ENCODE measurements at regions not wholly inside any gene's neighbourhood (a gene's known extent, or its start where the extent isn't known, plus 50 kb on each side); places are given as distances from the start of the nearest gene placed in this dataset.

DNA sequence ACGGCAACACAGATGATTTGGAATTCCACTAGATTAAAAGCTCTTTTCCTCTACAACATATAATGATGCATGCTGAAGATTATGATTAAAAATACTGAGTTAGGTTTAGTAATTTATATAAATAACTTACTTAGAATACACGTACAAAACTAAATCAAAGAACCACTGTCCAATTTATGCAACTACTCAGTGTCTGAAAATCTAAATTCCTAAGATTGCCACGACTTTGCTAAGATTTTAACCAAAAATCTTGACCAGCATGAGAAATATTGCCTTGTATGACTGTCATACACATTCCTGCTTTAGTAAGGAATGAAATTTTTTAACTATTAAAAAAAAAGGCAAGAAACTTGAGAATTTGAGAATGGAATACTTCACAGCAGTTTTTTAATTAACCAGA lies 292.4 kb downstream of the ZNF608 start:
- TF ChIP-seq, protein P1, sequence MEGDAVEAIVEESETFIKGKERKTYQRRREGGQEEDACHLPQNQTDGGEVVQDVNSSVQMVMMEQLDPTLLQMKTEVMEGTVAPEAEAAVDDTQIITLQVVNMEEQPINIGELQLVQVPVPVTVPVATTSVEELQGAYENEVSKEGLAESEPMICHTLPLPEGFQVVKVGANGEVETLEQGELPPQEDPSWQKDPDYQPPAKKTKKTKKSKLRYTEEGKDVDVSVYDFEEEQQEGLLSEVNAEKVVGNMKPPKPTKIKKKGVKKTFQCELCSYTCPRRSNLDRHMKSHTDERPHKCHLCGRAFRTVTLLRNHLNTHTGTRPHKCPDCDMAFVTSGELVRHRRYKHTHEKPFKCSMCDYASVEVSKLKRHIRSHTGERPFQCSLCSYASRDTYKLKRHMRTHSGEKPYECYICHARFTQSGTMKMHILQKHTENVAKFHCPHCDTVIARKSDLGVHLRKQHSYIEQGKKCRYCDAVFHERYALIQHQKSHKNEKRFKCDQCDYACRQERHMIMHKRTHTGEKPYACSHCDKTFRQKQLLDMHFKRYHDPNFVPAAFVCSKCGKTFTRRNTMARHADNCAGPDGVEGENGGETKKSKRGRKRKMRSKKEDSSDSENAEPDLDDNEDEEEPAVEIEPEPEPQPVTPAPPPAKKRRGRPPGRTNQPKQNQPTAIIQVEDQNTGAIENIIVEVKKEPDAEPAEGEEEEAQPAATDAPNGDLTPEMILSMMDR (IDR thresholded peaks at IDR 0.05) = no peak
- TF ChIP-seq EP300 (IDR thresholded peaks at IDR 0.05) = no peak
- TF ChIP-seq POLR2AphosphoS5 (IDR thresholded peaks at IDR 0.05) = no peak
- TF ChIP-seq POLR2A (IDR thresholded peaks at IDR 0.05) = no peak
- Histone ChIP-seq H3K27me3 (no peaks in the 10 kb centered on the region), H3K4me3 (no peak overlapping the region), H3K27ac (no peak overlapping the region), H3K36me3 (no peaks in the 10 kb centered on the region), H3K4me1 (no peaks in the 10 kb centered on the region), H3K9me3 (no peaks in the 10 kb centered on the region)
- 69 to 81% (median 76%) methylated on average over 3 of the region's 3 CpGs for WGBS, 5 donors
- intact Hi-C loops (cut with DNase I; ENCODE audit: low total_unique reads) = no loop called here
- no peak for DNase-seq

DNA sequence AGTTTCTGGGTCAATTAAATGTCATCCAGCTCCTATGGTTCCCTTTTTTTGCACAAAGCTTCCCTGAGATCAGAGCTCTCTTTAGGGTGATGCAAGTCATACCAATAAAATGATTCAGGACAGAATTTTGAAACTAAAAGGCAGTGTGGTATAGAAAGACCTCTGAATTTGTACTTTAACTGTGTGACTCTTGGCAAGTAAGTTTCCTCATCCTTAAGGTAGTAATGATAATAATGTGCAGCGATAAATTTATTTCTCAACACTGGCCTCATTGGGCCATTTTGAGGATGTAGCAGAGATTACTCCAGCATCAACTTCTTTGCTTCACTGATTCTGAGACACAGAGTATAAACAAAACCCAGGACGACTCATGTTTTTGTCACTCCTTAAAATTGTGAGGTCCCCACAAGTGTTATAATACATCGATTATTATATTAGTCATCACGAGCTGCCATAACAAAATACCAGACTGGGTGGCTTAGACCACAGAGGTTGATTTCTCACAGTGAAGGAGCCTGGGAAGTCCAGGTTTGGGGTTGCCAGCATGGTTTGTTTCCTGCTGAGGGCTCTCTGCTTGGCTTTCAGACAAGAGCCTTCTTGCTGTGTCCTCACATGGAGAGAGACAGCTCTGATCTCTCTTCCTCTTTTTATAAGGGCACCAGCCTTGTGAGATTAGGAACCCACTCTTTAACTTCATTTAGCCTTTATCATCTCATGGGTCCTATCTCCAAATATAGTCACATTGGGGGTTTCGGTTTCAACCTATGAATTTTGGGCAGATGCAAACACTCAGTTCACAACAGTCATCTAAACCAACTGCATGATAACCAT lies 293.0 kb downstream of the ZNF608 start:
- Histone ChIP-seq H3K27me3 (no peaks in the 10 kb centered on the region), H3K9me3 (no peaks in the 10 kb centered on the region), H3K4me3 (no peak overlapping the region), H3K27ac (no peak overlapping the region), H3K4me1 (no peaks in the 10 kb centered on the region), H3K36me3 (no peaks in the 10 kb centered on the region)
- no peak for DNase-seq
- intact Hi-C loops (cut with DNase I; ENCODE audit: low total_unique reads) = no loop called here
- 64 to 85% (median 74%) methylated on average over 5 of the region's 5 CpGs for WGBS, 5 donors
- TF ChIP-seq POLR2A (IDR thresholded peaks at IDR 0.05) (no peak), EP300 (IDR thresholded peaks at IDR 0.05) (no peak), POLR2AphosphoS5 (IDR thresholded peaks at IDR 0.05) (no peak)
- TF ChIP-seq, protein P1 (IDR thresholded peaks at IDR 0.05) = no peak

DNA sequence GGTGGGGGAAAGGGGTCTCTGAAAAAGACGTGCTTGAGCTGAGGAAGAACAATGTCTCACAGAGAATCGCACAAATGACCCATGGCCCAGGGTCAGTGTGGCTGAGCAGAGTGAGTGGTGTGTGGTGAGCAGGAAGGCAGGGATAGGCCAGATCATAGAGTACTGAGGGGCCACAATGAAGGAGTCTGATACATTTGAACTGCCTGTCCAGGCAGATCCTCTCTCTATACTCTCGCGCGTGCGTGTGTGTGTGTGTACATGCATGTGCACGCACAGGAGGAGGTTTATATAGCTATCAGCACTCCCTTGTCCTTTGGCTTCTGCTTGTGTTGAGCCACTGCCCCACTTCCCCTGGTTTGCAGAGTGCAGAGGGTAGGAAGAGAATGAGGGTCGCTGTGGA lies 294.0 kb downstream of the ZNF608 start:
- TF ChIP-seq EP300 (IDR thresholded peaks at IDR 0.05) = no peak
- TF ChIP-seq POLR2A (IDR thresholded peaks at IDR 0.05) = no peak
- TF ChIP-seq, protein P1 (IDR thresholded peaks at IDR 0.05) = no peak
- no peak for TF ChIP-seq POLR2AphosphoS5 (IDR thresholded peaks at IDR 0.05)
- intact Hi-C loops (cut with DNase I; ENCODE audit: low total_unique reads) = no loop called here
- WGBS, 5 donors = 87 to 93% (median 93%) methylated on average over 8 of the region's 8 CpGs
- DNase-seq = no peak
- Histone ChIP-seq H3K36me3 (no peaks in the 10 kb centered on the region), H3K9me3 (no peaks in the 10 kb centered on the region), H3K27ac (no peak overlapping the region), H3K4me1 (no peaks in the 10 kb centered on the region), H3K27me3 (no peaks in the 10 kb centered on the region), H3K4me3 (no peak overlapping the region)

GRCh38 chr5:124451721-124452383 lies 294.6 kb downstream of the ZNF608 start:
- WGBS, 5 donors = 83 to 93% (median 91%) methylated on average over 7 of the region's 7 CpGs
- TF ChIP-seq POLR2A (IDR thresholded peaks at IDR 0.05) (no peak), POLR2AphosphoS5 (IDR thresholded peaks at IDR 0.05) (no peak), EP300 (IDR thresholded peaks at IDR 0.05) (no peak)
- TF ChIP-seq, protein P1 (IDR thresholded peaks at IDR 0.05) = no peak
- H3K36me3 ChIP-seq = no peaks in the 10 kb centered on the region
- H3K27me3 ChIP-seq = no peaks in the 10 kb centered on the region
- intact Hi-C loops (cut with DNase I; ENCODE audit: low total_unique reads) = no loop called here
- no peaks in the 10 kb centered on the region for H3K4me1 ChIP-seq
- H3K9me3 ChIP-seq = no peaks in the 10 kb centered on the region
- peak in 1 of 2 donors; percentile 29 for DNase-seq
- no peak overlapping the region for H3K4me3 ChIP-seq
- H3K27ac ChIP-seq = no peak overlapping the region

All from stomach (tissue), 8 donors.